NT2/D1 (cell line): ENCODE measurements at regions not wholly inside any gene's neighbourhood (a gene's known extent, or its start where the extent isn't known, plus 50 kb on each side); places are given as distances from the start of the nearest gene placed in this dataset.

Source experiments
- SUZ12 ChIP-seq: IDR thresholded peaks from 2 replicates; pipeline ENCODE4 v1.6.1; 2011; ENCODE audit not compliant: insufficient read length, insufficient read depth; ENCODE audit errors: extremely low read depth
- ZNF274 ChIP-seq: IDR thresholded peaks from 2 replicates; pipeline ENCODE4 v1.6.1; 2011; ENCODE audit warnings: mild to moderate bottlenecking, low read depth, low read length

GRCh38 chr6:11386726-11387125 is 150.8 kb upstream of the TMEM170B start:
- TF ChIP-seq ZNF274, result no peak
- TF ChIP-seq SUZ12, result no peak
